ENCODE measurements at regions not wholly inside any gene's neighbourhood (a gene's known extent, or its start where the extent isn't known, plus 50 kb on each side); places are given as distances from the start of the nearest gene placed in this dataset.

- no peak for DNase-seq
Measured at GRCh38 chr14:49999826-50000379, 107.0 kb downstream of the ARF6 start.

- DNase-seq = peak; percentile 94
Measured at GRCh38 chr14:50000380-50001150, 107.7 kb downstream of the ARF6 start.

- peak; percentile 74 for DNase-seq
Measured at GRCh38 chr14:50001151-50001998, 108.5 kb downstream of the ARF6 start.

GRCh38 chr14:50001999-50002925 lies 109.4 kb downstream of the ARF6 start:
- DNase-seq = no peak

- no peak for DNase-seq
Measured at GRCh38 chr14:50002926-50003212, 110.0 kb downstream of the ARF6 start.

- DNase-seq = peak; percentile 64
Measured at GRCh38 chr14:50003213-50004021, 110.5 kb downstream of the ARF6 start.

- peak; percentile 53 for DNase-seq
Measured at GRCh38 chr14:50006141-50006540, 110.2 kb downstream of the VCPKMT start.

- DNase-seq = no peak
Measured at GRCh38 chr14:50007123-50007903, 109.1 kb downstream of the VCPKMT start.

GRCh38 chr14:50008562-50008961 lies 107.8 kb downstream of the VCPKMT start:
- no peak for DNase-seq

GRCh38 chr14:50008974-50009373 lies 107.4 kb downstream of the VCPKMT start:
- DNase-seq = peak; percentile 49

- peak; percentile 49 for DNase-seq
Measured at GRCh38 chr14:50010752-50011151, 105.6 kb downstream of the VCPKMT start.

- DNase-seq = no peak
Measured at GRCh38 chr14:50011242-50011641, 105.1 kb downstream of the VCPKMT start.

GRCh38 chr14:50012644-50013043 lies 103.7 kb downstream of the VCPKMT start:
- peak; percentile 52 for DNase-seq

- DNase-seq = peak; percentile 58
Measured at GRCh38 chr14:50013198-50013918, 103.0 kb downstream of the VCPKMT start.

GRCh38 chr14:50013934-50014333 lies 102.4 kb downstream of the VCPKMT start:
- no peak for DNase-seq

GRCh38 chr14:50014809-50015430 lies 101.5 kb downstream of the VCPKMT start:
- no peak for DNase-seq

- no peak for DNase-seq
Measured at GRCh38 chr14:50015716-50016115, 100.7 kb downstream of the VCPKMT start.

GRCh38 chr14:50018201-50018932 lies 98.0 kb downstream of the VCPKMT start:
- peak; percentile 45 for DNase-seq

- no peak for DNase-seq
Measured at GRCh38 chr14:50018933-50019210, 97.5 kb downstream of the VCPKMT start.

Measured in fibroblast of skin of right biceps (primary cell).